Fibroblast of mammary gland (primary cell): ENCODE measurements at regions not wholly inside any gene's neighbourhood (a gene's known extent, or its start where the extent isn't known, plus 50 kb on each side); places are given as distances from the start of the nearest gene placed in this dataset.
A peak's percentile ranks its signal among the peaks of the same experiment; 100 is the strongest.

Experiments
- DNase-seq: peaks from one replicate; pipeline ENCODE4 v3.0.0-alpha.2; 2010; ENCODE audit warnings: low read depth
- H3K4me3 ChIP-seq: 2 replicates; pipeline ENCODE4 v1.5.1; 2011; ENCODE audit warnings: low read depth, mild to moderate bottlenecking, low read length, moderate library complexity; ENCODE audit not compliant: control insufficient read depth
- TF ChIP-seq, protein P1 (sequence below): conservative IDR thresholded peaks from 2 replicates; pipeline ENCODE4 v1.5.1; 2011; ENCODE audit warnings: low read depth, low read length, inconsistent platforms; ENCODE audit not compliant: control insufficient read depth, insufficient read depth

DNA sequence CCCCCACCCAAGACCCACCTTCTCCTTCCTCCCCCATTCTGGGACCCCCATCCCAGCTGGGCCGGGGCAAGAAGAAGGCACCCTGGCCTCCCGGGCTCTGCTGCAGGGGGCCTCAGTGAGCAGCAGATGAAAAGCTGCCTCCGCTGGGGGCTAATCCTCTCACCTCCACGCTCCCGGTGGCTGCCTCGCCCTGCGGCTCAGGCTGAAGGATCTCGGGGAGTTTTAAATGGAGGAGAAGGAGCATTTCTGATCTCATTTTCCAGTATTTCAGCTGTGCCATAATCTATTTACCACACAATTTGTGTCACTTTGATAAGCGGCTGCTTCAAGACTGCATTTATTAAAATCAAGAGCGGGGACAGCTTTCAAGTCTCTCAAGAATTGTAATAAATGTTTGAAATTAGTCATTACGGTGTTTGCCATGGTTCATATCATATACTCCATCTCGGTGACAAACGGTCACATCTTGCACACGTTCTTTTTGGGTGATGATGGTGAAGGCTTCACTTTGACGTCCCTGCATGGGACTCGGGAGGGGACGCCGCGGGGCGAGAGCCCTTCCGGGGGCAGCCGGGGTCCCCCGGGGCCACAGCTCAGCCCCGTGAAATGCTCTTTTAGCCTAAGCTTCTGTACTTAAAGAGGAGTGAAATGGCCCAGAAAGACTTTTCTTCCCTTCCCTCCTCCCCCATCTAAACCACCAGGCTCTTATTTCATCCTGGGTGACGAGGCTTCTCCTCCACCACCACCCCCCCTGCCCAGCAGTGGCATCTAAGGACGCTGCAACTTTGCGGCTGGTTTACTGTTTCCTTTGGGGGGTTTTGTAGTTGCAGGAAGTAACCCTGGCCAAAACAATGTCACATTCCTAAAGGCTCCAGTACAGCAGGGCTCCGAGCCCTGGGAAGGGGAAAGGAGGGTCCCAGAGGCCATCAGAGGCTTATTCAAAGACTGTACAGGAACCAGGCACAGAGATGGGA lies 313.1 kb upstream of the TNRC6C start:
- H3K4me3 ChIP-seq = no peak overlapping the region

DNA sequence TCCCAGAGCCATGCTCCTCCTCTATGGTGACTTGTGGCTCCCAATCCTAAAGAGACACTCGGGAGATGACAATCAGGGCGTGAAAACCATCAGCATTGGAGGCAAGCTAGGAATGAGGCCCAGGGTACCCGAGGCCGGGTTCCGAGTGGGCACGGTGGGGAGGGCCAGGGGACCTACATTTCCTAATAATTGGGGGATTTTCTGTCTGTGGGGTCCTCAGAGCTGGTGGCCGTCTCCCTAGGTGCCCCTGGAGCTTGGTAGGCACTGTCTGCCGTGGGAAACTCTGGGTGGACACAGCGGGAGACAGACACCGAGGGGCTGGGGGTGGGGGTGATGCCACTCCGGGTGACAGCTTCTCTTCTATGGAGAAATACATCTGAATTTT lies 312.5 kb upstream of the TNRC6C start:
- H3K4me3 ChIP-seq = no peak overlapping the region
- DNase-seq = no peak
- TF ChIP-seq, protein P1, sequence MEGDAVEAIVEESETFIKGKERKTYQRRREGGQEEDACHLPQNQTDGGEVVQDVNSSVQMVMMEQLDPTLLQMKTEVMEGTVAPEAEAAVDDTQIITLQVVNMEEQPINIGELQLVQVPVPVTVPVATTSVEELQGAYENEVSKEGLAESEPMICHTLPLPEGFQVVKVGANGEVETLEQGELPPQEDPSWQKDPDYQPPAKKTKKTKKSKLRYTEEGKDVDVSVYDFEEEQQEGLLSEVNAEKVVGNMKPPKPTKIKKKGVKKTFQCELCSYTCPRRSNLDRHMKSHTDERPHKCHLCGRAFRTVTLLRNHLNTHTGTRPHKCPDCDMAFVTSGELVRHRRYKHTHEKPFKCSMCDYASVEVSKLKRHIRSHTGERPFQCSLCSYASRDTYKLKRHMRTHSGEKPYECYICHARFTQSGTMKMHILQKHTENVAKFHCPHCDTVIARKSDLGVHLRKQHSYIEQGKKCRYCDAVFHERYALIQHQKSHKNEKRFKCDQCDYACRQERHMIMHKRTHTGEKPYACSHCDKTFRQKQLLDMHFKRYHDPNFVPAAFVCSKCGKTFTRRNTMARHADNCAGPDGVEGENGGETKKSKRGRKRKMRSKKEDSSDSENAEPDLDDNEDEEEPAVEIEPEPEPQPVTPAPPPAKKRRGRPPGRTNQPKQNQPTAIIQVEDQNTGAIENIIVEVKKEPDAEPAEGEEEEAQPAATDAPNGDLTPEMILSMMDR = no peak

More for the DNA sequence above, 313.1 kb upstream of the TNRC6C start:
- DNase-seq = no peak
- TF ChIP-seq, protein P1 = no peak

GRCh38 chr17:77647531-77647930 lies 311.0 kb upstream of the TNRC6C start:
- H3K4me3 ChIP-seq = no peak overlapping the region
- TF ChIP-seq, protein P1 = no peak
- DNase-seq = no peak

DNA sequence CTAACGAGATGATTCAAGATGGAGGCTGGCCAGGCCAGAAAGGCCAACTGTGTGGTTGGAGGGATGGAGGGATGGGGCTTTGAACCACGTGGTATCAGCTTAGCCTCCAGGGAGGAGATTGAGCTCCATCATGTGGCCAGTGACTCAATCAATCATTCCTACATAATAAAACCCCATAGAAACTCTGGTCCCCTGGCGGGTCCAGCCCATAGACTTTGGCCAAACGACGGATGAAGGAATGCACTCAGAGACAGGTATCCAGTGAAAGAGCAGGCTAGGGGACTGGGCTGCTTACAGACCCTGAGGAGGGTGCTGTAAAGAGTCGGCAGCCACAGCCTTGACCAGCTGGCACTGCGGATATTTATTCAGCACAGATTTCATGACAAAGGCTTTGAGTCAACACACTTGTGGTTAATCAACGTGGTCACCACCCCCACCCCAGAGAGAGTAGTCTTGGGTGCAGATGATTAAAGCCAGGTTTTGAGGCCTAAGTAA lies 308.7 kb upstream of the TNRC6C start:
- TF ChIP-seq, protein P1 = no peak
- DNase-seq = peak; percentile 42
- H3K4me3 ChIP-seq = no peak overlapping the region

GRCh38 chr17:77651988-77652387 lies 306.5 kb upstream of the TNRC6C start:
- TF ChIP-seq, protein P1 = no peak
- no peak overlapping the region for H3K4me3 ChIP-seq
- DNase-seq = no peak

DNA sequence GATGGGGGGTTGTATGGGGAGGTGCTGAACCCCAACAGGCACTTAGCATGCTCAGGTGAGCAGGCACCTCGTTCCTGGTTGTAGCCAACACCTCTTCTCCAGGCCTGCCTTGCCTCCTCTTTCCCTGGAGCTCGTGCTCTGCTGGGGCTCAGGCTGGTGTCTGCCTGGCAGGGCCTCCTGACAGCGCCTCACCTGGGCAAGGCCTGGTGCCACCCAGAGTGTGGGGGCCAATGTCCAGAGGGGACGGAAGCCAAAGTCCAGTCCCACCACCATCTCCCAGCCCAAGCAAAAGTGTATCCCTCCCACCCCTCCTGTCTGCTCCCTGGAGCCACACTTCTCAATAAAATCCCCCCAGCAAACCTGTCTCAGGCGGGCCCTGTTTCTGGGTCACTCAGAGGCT lies 304.2 kb upstream of the TNRC6C start:
- TF ChIP-seq, protein P1 = no peak
- DNase-seq = no peak
- H3K4me3 ChIP-seq = no peak overlapping the region

DNA sequence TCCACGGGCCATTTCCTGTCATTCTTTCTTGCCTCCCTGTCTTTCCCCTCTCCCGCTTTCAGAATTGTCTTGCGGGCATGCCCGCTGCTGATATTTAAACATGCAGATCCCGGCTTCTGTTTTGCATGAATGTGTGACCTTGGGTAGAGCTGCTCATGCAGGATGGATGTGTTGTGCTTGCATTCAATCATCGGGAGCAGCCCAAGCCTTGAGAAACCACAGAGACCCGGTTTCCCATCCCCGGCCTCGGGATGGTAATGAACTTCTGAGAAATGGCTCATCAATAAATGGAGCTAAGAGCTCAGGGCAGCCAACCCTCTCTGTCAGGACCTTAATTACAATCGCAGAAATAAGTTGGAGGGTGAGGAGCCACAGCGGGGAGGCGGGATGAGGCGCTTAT lies 303.7 kb upstream of the TNRC6C start:
- TF ChIP-seq, protein P1 = no peak
- no peak overlapping the region for H3K4me3 ChIP-seq
- no peak for DNase-seq
